Esophagus squamous epithelium (tissue), 5 donors: ENCODE measurements at regions not wholly inside any gene's neighbourhood (a gene's known extent, or its start where the extent isn't known, plus 50 kb on each side); places are given as distances from the start of the nearest gene placed in this dataset.

ENCODE experiments used
- DNase-seq: peaks from one replicate; lab custom pipeline; 2025; lab: John Stamatoyannopoulos, UW
- H3K27ac ChIP-seq, 4 donors: fragments of 200-600 bp; sonication (generic); one replicate each; pipeline ENCODE4 v1.5.1; 2016 to 2019; ENCODE audit warnings: mild to moderate bottlenecking in 1 of 4
- H3K27me3 ChIP-seq, 4 donors: fragments of 200-600 bp; sonication (generic); 1 replicate in 3 of 4; 2 replicates in 1 of 4; pipeline versions ENCODE4 v1.5.1 to v1.6.0; 2017 to 2021; ENCODE audit warnings: antibody characterized with exemption in 1 of 4
- H3K36me3 ChIP-seq, 3 donors: fragments of 200-600 bp; sonication (generic); one replicate each; pipeline ENCODE4 v1.5.1; 2016 to 2019
- H3K4me1 ChIP-seq, 3 donors: fragments of 200-600 bp; sonication (generic); one replicate each; pipeline ENCODE4 v1.5.1; 2017 to 2019
- H3K4me3 ChIP-seq, 4 donors: fragments of 200-600 bp; sonication (generic); 1 replicate in 3 of 4; 2 replicates in 1 of 4; pipeline ENCODE4 v1.5.1; 2016 to 2019; ENCODE audit warnings: mild to moderate bottlenecking in 2 of 4, moderate library complexity in 1 of 4
- H3K9me3 ChIP-seq, 3 donors: fragments of 200-600 bp; sonication (generic); one replicate each; pipeline ENCODE4 v1.5.1; 2016 to 2019
- CTCF ChIP-seq, 6 experiments: fragments of 450-650 bp in 4 of 6; fragments of 200-600 bp in 2 of 6; sonication (generic) in 2 of 6; IDR thresholded peaks; one replicate each; pipeline ENCODE4 v1.5.1; 2016 to 2019; ENCODE audit warnings: antibody characterized with exemption in 6 of 6, mild to moderate bottlenecking in 4 of 6, moderate library complexity in 4 of 6
- POLR2A ChIP-seq, 4 donors: fragments of 450-650 bp; IDR thresholded peaks; one replicate each; pipeline ENCODE4 v1.6.1; 2017; ENCODE audit warnings: antibody characterized with exemption in 4 of 4, mild to moderate bottlenecking in 4 of 4, moderate library complexity in 3 of 4
- WGBS, 2 donors: methylation state at CpG; one replicate each; pipeline ENCODE4 v1.1.5; 2018; 5-methylcytosine and 5-hydroxymethylcytosine counted together
- intact Hi-C: fragments of 100-400 bp; cut with DNase I; formaldehyde crosslinking; loops from one replicate; pipeline ENCODE4 v1.15.0; 2022
- donor health status: DM: yes; HTN: yes; CAD: no.

- 67 to 86% methylated on average over 2 to 3 of the region's 3 CpGs for WGBS, 2 donors
- TF ChIP-seq POLR2A (IDR thresholded peaks at IDR 0.05) (no peak), CTCF (IDR thresholded peaks at IDR 0.05) (no peak)
- Histone ChIP-seq H3K9me3 (peaks cover 0 to 3% (median 0%) of the 10 kb centered on the region in 3 donors), H3K36me3 (no peaks in the 10 kb centered on the region), H3K27me3 (no peaks in the 10 kb centered on the region), H3K4me3 (no peak overlapping the region), H3K27ac (no peak overlapping the region), H3K4me1 (no peaks in the 10 kb centered on the region)
- DNase-seq, result no peak
- intact Hi-C loops, result no loop called here
Measured at GRCh38 chr6:76594109-76594508, 521.6 kb upstream of the IMPG1 start.

GRCh38 chr6:76593668-76594067 lies 521.2 kb upstream of the IMPG1 start:
- TF ChIP-seq POLR2A (IDR thresholded peaks at IDR 0.05) (no peak), CTCF (IDR thresholded peaks at IDR 0.05) (no peak)
- Histone ChIP-seq H3K4me3 (no peak overlapping the region), H3K27me3 (no peaks in the 10 kb centered on the region), H3K36me3 (no peaks in the 10 kb centered on the region), H3K9me3 (peaks cover 0 to 3% (median 0%) of the 10 kb centered on the region in 3 donors), H3K4me1 (no peaks in the 10 kb centered on the region), H3K27ac (no peak overlapping the region)
- intact Hi-C loops, result no loop called here
- no peak for DNase-seq
- 67 to 100% methylated on average over 2 of the region's 3 CpGs for WGBS, 2 donors

GRCh38 chr6:76592566-76592965 lies 520.1 kb upstream of the IMPG1 start:
- no peak overlapping the region for H3K4me3 ChIP-seq
- no peaks in the 10 kb centered on the region for H3K4me1 ChIP-seq
- no peaks in the 10 kb centered on the region for H3K36me3 ChIP-seq
- intact Hi-C loops, result no loop called here
- peaks cover 0 to 3% (median 0%) of the 10 kb centered on the region in 3 donors for H3K9me3 ChIP-seq
- H3K27ac ChIP-seq, result no peak overlapping the region
- H3K27me3 ChIP-seq, result no peaks in the 10 kb centered on the region
- TF ChIP-seq CTCF (IDR thresholded peaks at IDR 0.05), result no peak
- no peak for TF ChIP-seq POLR2A (IDR thresholded peaks at IDR 0.05)
- DNase-seq, result no peak

GRCh38 chr6:76587271-76587670 lies 514.8 kb upstream of the IMPG1 start:
- no peak for TF ChIP-seq CTCF (IDR thresholded peaks at IDR 0.05)
- TF ChIP-seq POLR2A (IDR thresholded peaks at IDR 0.05), result no peak
- Histone ChIP-seq H3K36me3 (no peaks in the 10 kb centered on the region), H3K27me3 (no peaks in the 10 kb centered on the region), H3K4me1 (no peaks in the 10 kb centered on the region), H3K4me3 (no peak overlapping the region), H3K9me3 (no peaks in the 10 kb centered on the region), H3K27ac (no peak overlapping the region)
- 42 to 50% methylated on average over 2 of the region's 2 CpGs for WGBS, 2 donors
- no peak for DNase-seq
- intact Hi-C loops, result no loop called here

- no peak overlapping the region for H3K27ac ChIP-seq
- no peaks in the 10 kb centered on the region for H3K27me3 ChIP-seq
- DNase-seq, result no peak
- no peaks in the 10 kb centered on the region for H3K36me3 ChIP-seq
- TF ChIP-seq CTCF (IDR thresholded peaks at IDR 0.05), result no peak
- TF ChIP-seq POLR2A (IDR thresholded peaks at IDR 0.05), result no peak
- no peaks in the 10 kb centered on the region for H3K4me1 ChIP-seq
- 30 to 50% methylated on average over 2 of the region's 2 CpGs for WGBS, 2 donors
- intact Hi-C loops, result no loop called here
- no peak overlapping the region for H3K4me3 ChIP-seq
- H3K9me3 ChIP-seq, result no peaks in the 10 kb centered on the region
Measured at GRCh38 chr6:76584121-76584520, 511.7 kb upstream of the IMPG1 start.
